ENCODE measurements at regions not wholly inside any gene's neighbourhood (a gene's known extent, or its start where the extent isn't known, plus 50 kb on each side); places are given as distances from the start of the nearest gene placed in this dataset.

GRCh38 chr12:131355361-131356245 is 355.3 kb upstream of the SFSWAP start:
- no peak for DNase-seq (ENCODE audit: low spot score)

- no peak for DNase-seq (ENCODE audit: low spot score)
Observed at GRCh38 chr12:131356485-131357184, 354.3 kb upstream of the SFSWAP start.

GRCh38 chr12:131357185-131357747 is 353.6 kb upstream of the SFSWAP start:
- DNase-seq (ENCODE audit: low spot score) = no peak

GRCh38 chr12:131357920-131358319 is 353.0 kb upstream of the SFSWAP start:
- DNase-seq (ENCODE audit: low spot score) = no peak

- no peak for DNase-seq (ENCODE audit: low spot score)
Observed at GRCh38 chr12:131362291-131363211, 348.3 kb upstream of the SFSWAP start.

- no peak for DNase-seq (ENCODE audit: low spot score)
Observed at GRCh38 chr12:131363393-131363792, 347.5 kb upstream of the SFSWAP start.

GRCh38 chr12:131363841-131364495 is 346.9 kb upstream of the SFSWAP start:
- no peak for DNase-seq (ENCODE audit: low spot score)

GRCh38 chr12:131364903-131365820 is 345.7 kb upstream of the SFSWAP start:
- DNase-seq (ENCODE audit: low spot score) = no peak

- DNase-seq (ENCODE audit: low spot score) = no peak
Observed at GRCh38 chr12:131365821-131366260, 345.0 kb upstream of the SFSWAP start.

GRCh38 chr12:131366261-131366871 is 344.5 kb upstream of the SFSWAP start:
- DNase-seq (ENCODE audit: low spot score) = peak; percentile 72

GRCh38 chr12:131367067-131367982 is 343.6 kb upstream of the SFSWAP start:
- DNase-seq (ENCODE audit: low spot score) = peak; percentile 76

- peak; percentile 75 for DNase-seq (ENCODE audit: low spot score)
Observed at GRCh38 chr12:131367983-131368667, 342.8 kb upstream of the SFSWAP start.

GRCh38 chr12:131368668-131369071 is 342.2 kb upstream of the SFSWAP start:
- peak; percentile 87 for DNase-seq (ENCODE audit: low spot score)

GRCh38 chr12:131369094-131369845 is 341.6 kb upstream of the SFSWAP start:
- peak; percentile 60 for DNase-seq (ENCODE audit: low spot score)

GRCh38 chr12:131370321-131370720 is 340.6 kb upstream of the SFSWAP start:
- DNase-seq (ENCODE audit: low spot score) = peak; percentile 81

- peak; percentile 79 for DNase-seq (ENCODE audit: low spot score)
Observed at GRCh38 chr12:131370791-131371347, 340.0 kb upstream of the SFSWAP start.
